Right lobe of liver (tissue), 6 donors: ENCODE measurements at regions not wholly inside any gene's neighbourhood (a gene's known extent, or its start where the extent isn't known, plus 50 kb on each side); places are given as distances from the start of the nearest gene placed in this dataset.

Experiments used
- ATAC-seq, 4 donors: fragments of 200-7000 bp; cut with Tn5 transposase; one replicate each; pipeline ENCODE4 v1.9.1; 2020; ENCODE audit warnings: mild to moderate bottlenecking in 4 of 4, moderate library complexity in 4 of 4
- DNase-seq, 3 donors: peaks; one replicate each; pipeline ENCODE4 v3.0.0-alpha.2; 2020
- H3K27ac ChIP-seq, 3 donors: fragments of 200-600 bp; one replicate each; pipeline ENCODE4 v1.8.0; 2022
- H3K27me3 ChIP-seq, 2 donors: fragments of 200-600 bp; one replicate each; pipeline ENCODE4 v1.8.0; 2022
- H3K36me3 ChIP-seq, 4 donors: fragments of 200-600 bp; sonication (generic) in 1 of 4; one replicate each; pipeline versions ENCODE4 v1.5.1 to v1.8.0; 2017 to 2022; ENCODE audit warnings: control low read depth in 1 of 4
- H3K4me1 ChIP-seq, 4 donors: fragments of 200-600 bp; sonication (generic) in 1 of 4; one replicate each; pipeline versions ENCODE4 v1.5.1 to v1.8.0; 2017 to 2022; ENCODE audit warnings: control low read depth in 1 of 4
- H3K4me3 ChIP-seq, 3 donors: fragments of 200-600 bp; one replicate each; pipeline ENCODE4 v1.8.0; 2022
- H3K9me3 ChIP-seq, 4 donors: fragments of 200-600 bp; sonication (generic) in 1 of 4; one replicate each; pipeline versions ENCODE4 v1.5.1 to v1.8.0; 2017 to 2022; ENCODE audit warnings: control low read depth in 1 of 4
- CTCF ChIP-seq, 4 donors: fragments of 200-600 bp in 3 of 4; fragments of 450-650 bp in 1 of 4; IDR thresholded peaks; one replicate each; pipeline versions ENCODE4 v1.5.1 to v1.8.0; 2016 to 2022; ENCODE audit warnings: antibody characterized with exemption in 4 of 4, mild to moderate bottlenecking in 2 of 4
- POLR2A ChIP-seq: fragments of 450-650 bp; IDR thresholded peaks from one replicate; pipeline ENCODE4 v1.6.1; 2017; ENCODE audit warnings: antibody characterized with exemption, mild to moderate bottlenecking
- WGBS: methylation state at CpG from one replicate; pipeline ENCODE4 v1.1.6; 2018; ENCODE audit warnings: low coverage, low lambda C conversion rate; ENCODE audit not compliant: insufficient coverage; ENCODE audit errors: missing lambda C conversion rate; 5-methylcytosine and 5-hydroxymethylcytosine counted together
- intact Hi-C, 2 donors: fragments of 100-400 bp; cut with DNase I; formaldehyde crosslinking; loops; one replicate each; pipeline versions ENCODE4 v1.11.2 to v1.14.1; 2022
- donor health status: DM: no; HTN: yes; CAD: no.
- donor health status: DM: no; HTN: no; CAD: no.
- donor health status: DM: no; HTN: no; CAD: no.
- donor health status: DM: no; HTN: yes; CAD: no.
- donor health status: DM: no; HTN: yes; CAD: no.

GRCh38 chr3:145387211-145387610 is 773.8 kb downstream of the PLOD2 start:
- peaks cover 0 to 4% (median 0%) of the 10 kb centered on the region in 4 donors for H3K9me3 ChIP-seq
- H3K27ac ChIP-seq: no peak overlapping the region
- H3K36me3 ChIP-seq: no peaks in the 10 kb centered on the region
- intact Hi-C loops: no loop called here
- TF ChIP-seq CTCF (IDR thresholded peaks at IDR 0.05): no peak
- TF ChIP-seq POLR2A: no peak
- no peaks in the 10 kb centered on the region for H3K27me3 ChIP-seq
- ATAC-seq: no peak
- H3K4me1 ChIP-seq: no peaks in the 10 kb centered on the region
- no peak for DNase-seq
- no peak overlapping the region for H3K4me3 ChIP-seq

- no peak overlapping the region for H3K27ac ChIP-seq
- TF ChIP-seq CTCF (IDR thresholded peaks at IDR 0.05) (no peak), POLR2A (no peak)
- intact Hi-C loops: no loop called here
- H3K9me3 ChIP-seq: no peaks in the 10 kb centered on the region
- H3K4me1 ChIP-seq: no peaks in the 10 kb centered on the region
- H3K36me3 ChIP-seq: no peaks in the 10 kb centered on the region
- DNase-seq (no peak), ATAC-seq (no peak)
- no peak overlapping the region for H3K4me3 ChIP-seq
- H3K27me3 ChIP-seq: no peaks in the 10 kb centered on the region
- no CpG with 5 or more reads among the region's 8 CpGs for WGBS
Measured at GRCh38 chr3:145395421-145395820, 765.6 kb downstream of the PLOD2 start.

GRCh38 chr3:145411605-145412004 is 749.4 kb downstream of the PLOD2 start:
- H3K9me3 ChIP-seq: no peaks in the 10 kb centered on the region
- no peaks in the 10 kb centered on the region for H3K36me3 ChIP-seq
- H3K4me3 ChIP-seq: no peak overlapping the region
- no peak overlapping the region for H3K27ac ChIP-seq
- no peak for TF ChIP-seq POLR2A
- no peak for TF ChIP-seq CTCF (IDR thresholded peaks at IDR 0.05)
- H3K27me3 ChIP-seq: no peaks in the 10 kb centered on the region
- 56% methylated on average over 5 of the region's 5 CpGs for WGBS
- ATAC-seq: no peak
- no peak for DNase-seq
- no peaks in the 10 kb centered on the region for H3K4me1 ChIP-seq
- intact Hi-C loops: no loop called here

- DNase-seq (no peak), ATAC-seq (no peak)
- H3K36me3 ChIP-seq: no peaks in the 10 kb centered on the region
- no peaks in the 10 kb centered on the region for H3K27me3 ChIP-seq
- H3K4me1 ChIP-seq: no peaks in the 10 kb centered on the region
- intact Hi-C loops: no loop called here
- H3K9me3 ChIP-seq: no peaks in the 10 kb centered on the region
- TF ChIP-seq POLR2A: no peak
- no peak for TF ChIP-seq CTCF (IDR thresholded peaks at IDR 0.05)
- no peak overlapping the region for H3K4me3 ChIP-seq
- H3K27ac ChIP-seq: no peak overlapping the region
- WGBS: 56% methylated on average over 1 of the region's 1 CpG
Measured at GRCh38 chr3:145417678-145418077, 743.3 kb downstream of the PLOD2 start.

- ATAC-seq: no peak
Measured at GRCh38 chr3:145422556-145422955, 738.4 kb downstream of the PLOD2 start.

More at GRCh38 chr3:145422556-145422955, 738.4 kb downstream of the PLOD2 start:
- no peak overlapping the region for H3K27ac ChIP-seq
- DNase-seq: no peak
- no peaks in the 10 kb centered on the region for H3K36me3 ChIP-seq
- 47% methylated on average over 3 of the region's 3 CpGs for WGBS
- no peaks in the 10 kb centered on the region for H3K27me3 ChIP-seq
- TF ChIP-seq CTCF (IDR thresholded peaks at IDR 0.05) (no peak), POLR2A (no peak)
- H3K4me3 ChIP-seq: no peak overlapping the region
- no peaks in the 10 kb centered on the region for H3K4me1 ChIP-seq
- intact Hi-C loops: no loop called here
- no peaks in the 10 kb centered on the region for H3K9me3 ChIP-seq
